CD14-positive monocyte (primary cell): ENCODE measurements at regions not wholly inside any gene's neighbourhood (a gene's known extent, or its start where the extent isn't known, plus 50 kb on each side); places are given as distances from the start of the nearest gene placed in this dataset.

Experiments used
- DNase-seq, 3 donors: peaks; one replicate each; pipeline ENCODE4 v3.0.0-alpha.2; 2011 to 2022
- H2AFZ ChIP-seq: 2 replicates; pipeline ENCODE4 v1.6.0; 2012; ENCODE audit warnings: mild to moderate bottlenecking, low read depth, low read length, inconsistent platforms; ENCODE audit not compliant: insufficient read depth, poor library complexity, severe bottlenecking
- H3K27ac ChIP-seq, 2 donors: 1 replicate in 1 of 2; 2 replicates in 1 of 2; pipeline ENCODE4 v1.5.1; 2012 to 2013; ENCODE audit warnings: low read length in 2 of 2, control low read depth in 1 of 2, inconsistent platforms in 1 of 2, low read depth in 1 of 2, mild to moderate bottlenecking in 1 of 2
- H3K27me3 ChIP-seq, 2 donors: one replicate each; pipeline versions ENCODE4 v1.6.0 to v1.6.1; 2011 to 2013; ENCODE audit warnings: low read length in 2 of 2; ENCODE audit not compliant: control insufficient read depth in 2 of 2, insufficient read depth in 2 of 2
- H3K36me3 ChIP-seq, 2 donors: replicated peaks in 1 of 2; 1 replicate in 1 of 2; 2 replicates in 1 of 2; pipeline versions ENCODE4 v1.5.1 to v1.6.1; 2012 to 2013; ENCODE audit warnings: low read length in 2 of 2, control low read depth in 1 of 2, inconsistent platforms in 1 of 2, mild to moderate bottlenecking in 1 of 2; ENCODE audit not compliant: insufficient read depth in 2 of 2, control insufficient read depth in 1 of 2
- H3K4me1 ChIP-seq, 2 donors: 1 replicate in 1 of 2; 2 replicates in 1 of 2; pipeline versions ENCODE4 v1.5.1 to v1.6.1; 2012 to 2013; ENCODE audit warnings: low read length in 2 of 2, control low read depth in 1 of 2, inconsistent platforms in 1 of 2, mild to moderate bottlenecking in 1 of 2, moderate library complexity in 1 of 2; ENCODE audit not compliant: insufficient read depth in 2 of 2, control insufficient read depth in 1 of 2
- H3K4me2 ChIP-seq: replicated peaks from 2 replicates; pipeline ENCODE3; 2012; ENCODE audit warnings: low read length, moderate library complexity, mild to moderate bottlenecking; ENCODE audit not compliant: poor library complexity, severe bottlenecking; ENCODE audit errors: extremely low read depth
- H3K4me3 ChIP-seq, 3 experiments: fragments of 200-600 bp in 1 of 3; sonication (generic) in 1 of 3; replicated peaks in 1 of 3; 1 replicate in 2 of 3; 2 replicates in 1 of 3; pipeline ENCODE4 v1.5.1; 2011 to 2013; ENCODE audit warnings: low read length in 3 of 3, mild to moderate bottlenecking in 3 of 3, control low read depth in 2 of 3, low read depth in 2 of 3, inconsistent platforms in 1 of 3, moderate library complexity in 1 of 3
- H3K79me2 ChIP-seq: 2 replicates; pipeline ENCODE4 v1.6.0; 2012; ENCODE audit warnings: mild to moderate bottlenecking, control low read depth, inconsistent platforms, low read length, moderate library complexity; ENCODE audit not compliant: insufficient read depth
- H3K9ac ChIP-seq: 2 replicates; pipeline ENCODE4 v1.6.0; 2017; ENCODE audit warnings: low read length, mild to moderate bottlenecking; ENCODE audit not compliant: insufficient read depth, poor library complexity, severe bottlenecking
- H3K9me3 ChIP-seq, 2 donors: replicated peaks in 1 of 2; 1 replicate in 1 of 2; 2 replicates in 1 of 2; pipeline versions ENCODE4 v1.5.1 to v1.6.1; 2012 to 2013; ENCODE audit warnings: low read length in 2 of 2, control low read depth in 1 of 2; ENCODE audit not compliant: control insufficient read depth in 1 of 2, insufficient read depth in 1 of 2
- H4K20me1 ChIP-seq: 2 replicates; pipeline ENCODE4 v1.6.0; 2012; ENCODE audit warnings: mild to moderate bottlenecking, low read length, control low read depth, moderate library complexity; ENCODE audit not compliant: insufficient read depth
- H3K27ac Mint-ChIP-seq, 7 donors: one replicate each; pipeline ENCODE4 v1.8.0; 2020; ENCODE audit warnings: mild to moderate bottlenecking in 7 of 7, mixed read lengths in 7 of 7, moderate library complexity in 6 of 7, inconsistent platforms in 2 of 7
- H3K27me3 Mint-ChIP-seq, 3 donors: one replicate each; pipeline ENCODE4 v1.8.0; 2021 to 2022; ENCODE audit warnings: low read depth in 3 of 3, mild to moderate bottlenecking in 3 of 3, mixed read lengths in 3 of 3, moderate library complexity in 3 of 3, inconsistent platforms in 1 of 3
- H3K36me3 Mint-ChIP-seq, 2 donors: one replicate each; pipeline ENCODE4 v1.8.0; 2020; ENCODE audit warnings: mixed read lengths in 2 of 2, inconsistent platforms in 1 of 2, mild to moderate bottlenecking in 1 of 2
- H3K4me1 Mint-ChIP-seq: one replicate; pipeline ENCODE4 v1.8.0; 2020; ENCODE audit warnings: mild to moderate bottlenecking, mixed read lengths
- H3K4me3 Mint-ChIP-seq, 2 donors: one replicate each; pipeline ENCODE4 v1.8.0; 2020; ENCODE audit warnings: mild to moderate bottlenecking in 2 of 2, mixed read lengths in 2 of 2, moderate library complexity in 1 of 2
- H3K9me3 Mint-ChIP-seq, 7 donors: one replicate each; pipeline ENCODE4 v1.8.0; 2020 to 2022; ENCODE audit warnings: mixed read lengths in 7 of 7, mild to moderate bottlenecking in 6 of 7, moderate library complexity in 6 of 7, inconsistent platforms in 2 of 7
- CTCF ChIP-seq: fragments of 200-600 bp; IDR thresholded peaks from one replicate; pipeline ENCODE4 v1.8.0; 2022; ENCODE audit warnings: antibody characterized with exemption, mild to moderate bottlenecking
- WGBS: methylation state at CpG from one replicate; pipeline ENCODE4 v1.1.5; 2013; ENCODE audit warnings: missing lambda C conversion rate; ENCODE audit not compliant: insufficient coverage; 5-methylcytosine and 5-hydroxymethylcytosine counted together
- intact Hi-C, 2 donors: fragments of 100-400 bp; cut with micrococcal nuclease; formaldehyde crosslinking; loops; one replicate each; pipeline versions ENCODE4 v1.15.0 to v1.15.1; 2023

- H3K27ac ChIP-seq, result no peak overlapping the region
- H3K4me1 ChIP-seq, result no peaks in the 10 kb centered on the region
- no peaks in the 10 kb centered on the region for H4K20me1 ChIP-seq
- TF ChIP-seq CTCF, result no peak
- Mint-ChIP-seq H3K27me3 (no peaks in the 10 kb centered on the region), H3K4me3 (no peak overlapping the region), H3K4me1 (no peaks in the 10 kb centered on the region), H3K36me3 (no peaks in the 10 kb centered on the region), H3K27ac (no peak overlapping the region), H3K9me3 (peaks cover 4 to 9% (median 7%) of the 10 kb centered on the region in 7 donors)
- H3K79me2 ChIP-seq, result no peaks in the 10 kb centered on the region
- no peak for DNase-seq
- H3K4me2 ChIP-seq, result no peak overlapping the region
- H3K9ac ChIP-seq, result no peak overlapping the region
- no peaks in the 10 kb centered on the region for H3K36me3 ChIP-seq
- peaks cover 6 to 19% of the 10 kb centered on the region in 2 donors for H3K9me3 ChIP-seq
- H2AFZ ChIP-seq, result no peak overlapping the region
- no peaks in the 10 kb centered on the region for H3K27me3 ChIP-seq
- no CpG with 5 or more reads among the region's 7 CpGs for WGBS
- H3K4me3 ChIP-seq, result no peak overlapping the region
- intact Hi-C loops, result no loop called here
Observed at GRCh38 chr9:25830381-25830780, 152.1 kb upstream of the TUSC1 start.

GRCh38 chr9:25827626-25828025, 149.4 kb upstream of the TUSC1 start:
- Mint-ChIP-seq H3K27ac (no peak overlapping the region), H3K9me3 (peaks cover 3 to 10% (median 9%) of the 10 kb centered on the region in 7 donors)

More at GRCh38 chr9:25827626-25828025, 149.4 kb upstream of the TUSC1 start:
- no peak for DNase-seq
- no peak overlapping the region for H3K4me3 Mint-ChIP-seq
- WGBS, result 18% methylated on average over 1 of the region's 1 CpG
- TF ChIP-seq CTCF, result no peak
- Histone ChIP-seq H3K4me2 (no peak overlapping the region), H3K27me3 (no peaks in the 10 kb centered on the region), H3K79me2 (no peaks in the 10 kb centered on the region), H3K36me3 (no peaks in the 10 kb centered on the region), H3K27ac (no peak overlapping the region), H2AFZ (no peak overlapping the region), H4K20me1 (no peaks in the 10 kb centered on the region), H3K9ac (no peak overlapping the region), H3K4me1 (no peaks in the 10 kb centered on the region), H3K4me3 (no peak overlapping the region), H3K9me3 (peaks cover 6 to 19% of the 10 kb centered on the region in 2 donors)
- intact Hi-C loops, result no loop called here
- no peaks in the 10 kb centered on the region for H3K27me3 Mint-ChIP-seq
- H3K36me3 Mint-ChIP-seq, result no peaks in the 10 kb centered on the region
- H3K4me1 Mint-ChIP-seq, result no peaks in the 10 kb centered on the region
